ENCODE measurements at regions not wholly inside any gene's neighbourhood (a gene's known extent, or its start where the extent isn't known, plus 50 kb on each side); places are given as distances from the start of the nearest gene placed in this dataset.
A peak's percentile ranks its signal among the peaks of the same experiment; 100 is the strongest.
"Not testable (repeated sequence)": the region's sequence is repeated elsewhere in the genome, so short reads cannot be mapped to it uniquely, and the experiment has no call there.

DNA sequence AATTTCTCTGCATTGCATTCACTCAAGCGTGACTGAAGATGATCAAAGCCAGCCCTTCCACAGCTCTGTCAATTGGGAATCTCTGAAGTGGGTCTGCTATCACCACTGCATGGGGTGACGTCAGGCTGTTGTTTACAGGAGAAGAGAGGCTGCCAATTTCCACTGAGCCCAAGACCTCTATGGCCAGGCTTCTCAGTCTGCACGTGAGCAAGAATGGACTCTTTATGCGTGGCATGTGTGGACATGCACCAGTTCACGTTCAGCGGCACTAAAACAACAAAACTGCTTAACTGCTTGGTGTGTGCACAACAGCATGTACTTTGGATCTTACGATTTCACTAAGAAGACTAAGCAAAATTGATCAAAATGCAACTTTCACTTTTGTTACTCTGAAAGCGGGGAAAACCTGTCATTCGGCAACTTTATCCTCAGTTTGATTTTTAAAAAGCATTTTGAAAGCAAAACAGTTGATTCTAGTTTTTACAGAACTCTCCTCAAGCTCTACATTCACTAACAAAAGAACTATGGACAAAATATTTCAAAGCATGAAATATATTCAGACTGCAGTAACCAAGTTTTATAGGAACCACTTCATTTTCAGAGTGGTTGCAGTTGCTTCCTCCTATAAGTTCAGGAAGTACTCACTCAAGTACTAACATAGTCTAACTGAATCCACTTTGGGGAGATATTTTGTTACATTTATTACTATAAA lies 77.0 kb upstream of the SERTAD2 start:
- no peaks in the 10 kb centered on the region for H3K27me3 Mint-ChIP-seq (ENCODE audit: low read depth)
- H3K4me3 Mint-ChIP-seq: peak overlapping the region; percentile 74
- H3K4me1 Mint-ChIP-seq (ENCODE audit: low read depth): peaks cover 64% of the 10 kb centered on the region
- peak overlapping the region; percentile 95 for H3K27ac Mint-ChIP-seq
- H3K9me3 Mint-ChIP-seq: no peaks in the 10 kb centered on the region
- H3K36me3 Mint-ChIP-seq (ENCODE audit: low read depth): peaks cover 22% of the 10 kb centered on the region

DNA sequence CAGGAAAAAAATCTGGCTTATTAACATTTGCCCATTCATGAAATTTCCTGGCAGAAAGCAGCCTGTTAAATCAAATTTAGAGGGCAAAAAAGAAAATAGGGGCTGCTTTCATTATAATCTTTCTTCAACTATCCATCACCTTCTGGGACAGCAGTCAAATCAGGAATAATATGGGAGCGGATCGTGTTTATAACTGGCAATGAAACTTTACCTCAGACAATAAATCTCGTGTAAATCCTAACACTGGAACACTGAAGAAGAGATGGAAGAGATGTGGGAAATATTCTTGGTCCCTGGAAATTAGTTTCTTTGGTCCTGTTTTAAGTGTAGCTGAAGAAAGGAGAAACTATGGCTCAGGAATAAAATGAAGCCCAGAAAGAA lies 77.5 kb upstream of the SERTAD2 start:
- Mint-ChIP-seq H3K9me3 (no peaks in the 10 kb centered on the region), H3K27ac (peak overlapping the region; percentile 95), H3K27me3 (ENCODE audit: low read depth) (no peaks in the 10 kb centered on the region), H3K4me1 (ENCODE audit: low read depth) (peaks cover 62% of the 10 kb centered on the region), H3K36me3 (ENCODE audit: low read depth) (peaks cover 22% of the 10 kb centered on the region), H3K4me3 (peak overlapping the region; percentile 74)

DNA sequence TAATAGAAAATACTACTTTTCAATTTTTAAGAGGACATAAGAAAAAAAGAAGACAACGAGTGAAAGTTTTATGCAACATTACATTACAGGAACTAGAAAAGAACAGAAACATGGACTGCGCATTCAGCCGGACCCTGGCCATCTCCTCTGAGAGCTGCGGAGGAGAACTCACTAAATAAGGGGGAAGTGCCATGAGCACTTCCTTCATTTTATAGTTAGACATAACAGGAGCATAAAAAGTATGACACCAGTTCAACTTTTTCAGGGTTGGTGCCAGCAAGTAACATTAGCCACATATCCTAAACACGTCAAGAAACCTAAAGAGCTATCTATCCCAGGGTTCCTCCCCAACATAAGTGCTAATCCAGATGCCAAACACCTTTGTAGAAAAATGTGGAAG lies 78.0 kb upstream of the SERTAD2 start:
- H3K4me3 Mint-ChIP-seq: no peak overlapping the region
- peaks cover 60% of the 10 kb centered on the region for H3K4me1 Mint-ChIP-seq (ENCODE audit: low read depth)
- peak overlapping the region; percentile 95 for H3K27ac Mint-ChIP-seq
- no peaks in the 10 kb centered on the region for H3K27me3 Mint-ChIP-seq (ENCODE audit: low read depth)
- peaks cover 22% of the 10 kb centered on the region for H3K36me3 Mint-ChIP-seq (ENCODE audit: low read depth)
- H3K9me3 Mint-ChIP-seq: no peaks in the 10 kb centered on the region

DNA sequence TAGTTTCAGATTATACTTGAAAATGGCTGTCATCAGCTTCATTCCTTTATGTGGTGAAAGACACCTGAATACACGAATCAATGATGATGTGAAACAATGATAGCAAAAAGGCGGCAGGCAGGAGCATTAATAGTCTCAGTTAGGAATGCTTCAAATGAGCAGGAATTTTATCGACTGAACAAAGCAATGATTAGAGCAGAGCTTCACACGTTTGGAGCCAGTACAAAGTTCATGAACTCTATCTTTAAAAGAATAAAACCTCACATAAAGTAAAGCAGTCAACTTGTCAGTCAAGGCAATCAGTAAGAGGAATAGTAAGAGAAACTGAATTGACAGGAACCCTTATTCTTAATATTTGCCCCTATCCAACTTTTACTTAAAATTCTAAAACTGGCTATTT lies 78.4 kb upstream of the SERTAD2 start:
- no peaks in the 10 kb centered on the region for H3K9me3 Mint-ChIP-seq
- no peaks in the 10 kb centered on the region for H3K27me3 Mint-ChIP-seq (ENCODE audit: low read depth)
- no peak overlapping the region for H3K4me3 Mint-ChIP-seq
- no peak overlapping the region for H3K27ac Mint-ChIP-seq
- H3K36me3 Mint-ChIP-seq (ENCODE audit: low read depth): peaks cover 22% of the 10 kb centered on the region
- peaks cover 60% of the 10 kb centered on the region for H3K4me1 Mint-ChIP-seq (ENCODE audit: low read depth)

DNA sequence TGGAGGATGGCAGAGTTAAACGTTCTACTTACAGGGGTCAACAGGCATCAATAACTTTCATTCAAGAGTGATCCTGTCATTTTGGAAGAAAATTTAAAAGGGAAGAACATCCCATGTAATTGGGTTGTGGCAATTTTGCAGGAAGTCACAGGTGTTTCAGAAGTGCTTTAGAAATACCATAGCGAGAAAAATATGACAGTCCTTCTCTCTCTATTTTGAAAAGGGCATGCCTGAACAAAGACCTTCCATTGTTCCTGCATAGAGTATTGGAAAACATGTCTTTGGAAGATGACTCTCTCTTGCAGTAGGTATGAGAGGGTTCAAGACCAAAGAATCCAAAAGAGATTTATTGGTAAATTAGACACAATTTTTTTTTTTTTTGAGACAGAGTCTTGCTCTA lies 81.8 kb upstream of the SERTAD2 start:
- no peaks in the 10 kb centered on the region for H3K27me3 Mint-ChIP-seq (ENCODE audit: low read depth)
- H3K9me3 Mint-ChIP-seq: no peaks in the 10 kb centered on the region
- no peak overlapping the region for H3K4me3 Mint-ChIP-seq
- H3K27ac Mint-ChIP-seq: peak overlapping the region; percentile 57
- H3K36me3 Mint-ChIP-seq (ENCODE audit: low read depth): peaks cover 21% of the 10 kb centered on the region
- H3K4me1 Mint-ChIP-seq (ENCODE audit: low read depth): peaks cover 51% of the 10 kb centered on the region

DNA sequence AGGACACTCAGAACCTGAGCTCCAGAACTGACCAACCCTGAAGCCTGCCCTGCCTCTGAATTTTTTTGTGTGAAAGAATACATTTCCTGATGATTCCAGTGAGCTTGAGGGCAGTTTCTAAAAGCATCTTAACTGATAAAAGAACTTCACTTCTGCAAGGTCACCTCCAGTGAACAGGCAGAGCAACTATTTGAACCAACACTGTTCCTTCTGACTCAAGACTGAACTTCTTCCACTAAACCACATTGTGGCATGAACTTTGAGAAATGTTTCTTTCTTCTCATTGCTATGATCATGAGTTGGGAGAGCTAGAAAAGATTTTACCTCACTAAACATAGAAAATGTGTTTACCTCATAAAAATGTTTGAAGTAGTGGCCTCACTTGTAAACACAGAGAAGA lies 83.8 kb upstream of the SERTAD2 start:
- Mint-ChIP-seq H3K9me3 (no peaks in the 10 kb centered on the region), H3K36me3 (ENCODE audit: low read depth) (peaks cover 19% of the 10 kb centered on the region), H3K27ac (peak overlapping the region; percentile 72), H3K4me3 (peak overlapping the region; percentile 46), H3K4me1 (ENCODE audit: low read depth) (peaks cover 39% of the 10 kb centered on the region), H3K27me3 (ENCODE audit: low read depth) (no peaks in the 10 kb centered on the region)

DNA sequence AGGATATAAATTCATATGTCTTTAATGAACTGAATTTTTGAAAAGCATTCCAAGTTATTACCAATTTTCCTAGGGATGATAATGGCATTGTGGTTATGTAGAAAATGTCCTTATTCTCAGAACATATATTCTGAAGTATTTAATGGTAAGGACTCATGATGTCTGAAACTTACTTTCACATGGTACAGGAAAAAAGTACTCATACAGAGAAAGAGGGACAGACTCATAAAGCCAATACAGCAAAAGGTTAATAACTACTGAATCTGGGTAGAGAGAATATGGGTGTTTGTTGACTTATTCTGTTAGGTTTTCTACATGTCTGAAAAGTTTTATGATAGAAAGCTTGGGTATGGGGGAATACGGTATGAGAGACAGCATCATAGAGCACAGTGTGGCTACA lies 84.3 kb upstream of the SERTAD2 start:
- Mint-ChIP-seq H3K4me3 (peak overlapping the region; percentile 18), H3K4me1 (ENCODE audit: low read depth) (peaks cover 39% of the 10 kb centered on the region), H3K36me3 (ENCODE audit: low read depth) (peaks cover 19% of the 10 kb centered on the region), H3K27ac (peak overlapping the region; percentile 72), H3K9me3 (no peaks in the 10 kb centered on the region), H3K27me3 (ENCODE audit: low read depth) (no peaks in the 10 kb centered on the region)

DNA sequence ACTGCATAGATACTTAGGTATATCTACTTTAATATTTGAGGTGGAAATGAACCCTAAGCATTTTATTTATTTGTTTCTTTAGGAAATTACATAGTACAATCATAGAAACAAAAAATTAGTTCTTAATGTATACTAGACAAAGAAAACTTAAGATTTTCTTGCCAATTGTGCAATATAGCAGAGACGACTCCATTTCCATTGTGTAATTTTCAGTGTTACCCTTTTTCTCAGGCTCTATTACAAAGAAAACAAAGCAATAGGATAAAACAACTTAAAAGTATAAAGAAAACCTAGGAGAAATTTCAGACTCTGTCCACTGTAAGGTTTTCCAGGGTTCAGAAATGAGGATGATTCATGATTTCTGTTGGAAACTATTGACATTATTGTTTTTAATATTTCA lies 89.0 kb upstream of the SERTAD2 start:
- Mint-ChIP-seq H3K9me3 (no peaks in the 10 kb centered on the region), H3K4me1 (ENCODE audit: low read depth) (peaks cover 16% of the 10 kb centered on the region), H3K36me3 (ENCODE audit: low read depth) (no peaks in the 10 kb centered on the region), H3K27ac (no peak overlapping the region), H3K4me3 (no peak overlapping the region), H3K27me3 (ENCODE audit: low read depth) (no peaks in the 10 kb centered on the region)

DNA sequence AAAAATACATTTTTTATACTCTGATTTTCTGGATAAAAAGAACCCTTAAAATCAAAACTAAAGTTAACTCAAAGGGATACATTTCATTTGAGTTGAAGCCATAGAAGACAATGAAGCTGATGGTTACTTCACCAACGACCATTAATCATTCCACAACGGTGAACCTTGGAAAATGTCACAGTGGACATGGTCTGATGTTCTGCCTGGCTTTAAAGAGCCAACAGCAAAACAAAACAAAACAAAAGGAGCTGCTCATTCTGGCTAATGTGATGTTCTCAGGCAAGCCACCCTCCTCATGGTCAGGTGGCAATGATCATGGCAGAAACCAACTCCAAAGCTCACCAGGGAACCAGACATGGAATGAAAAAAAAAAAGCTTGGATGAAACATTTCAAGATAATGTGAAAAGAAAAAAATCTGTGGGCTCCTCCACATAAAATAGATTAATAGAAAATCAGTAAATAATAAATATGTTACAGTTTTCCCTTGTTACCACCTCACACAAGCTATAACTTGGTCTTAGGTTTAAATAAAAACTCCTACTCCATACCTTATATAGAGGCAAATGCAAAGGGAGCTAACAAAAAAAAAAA lies 90.1 kb upstream of the SERTAD2 start:
- Mint-ChIP-seq H3K27me3 (ENCODE audit: low read depth) (no peaks in the 10 kb centered on the region), H3K4me1 (ENCODE audit: low read depth) (peaks cover 15% of the 10 kb centered on the region), H3K4me3 (no peak overlapping the region), H3K36me3 (ENCODE audit: low read depth) (no peaks in the 10 kb centered on the region), H3K9me3 (no peaks in the 10 kb centered on the region), H3K27ac (no peak overlapping the region)

DNA sequence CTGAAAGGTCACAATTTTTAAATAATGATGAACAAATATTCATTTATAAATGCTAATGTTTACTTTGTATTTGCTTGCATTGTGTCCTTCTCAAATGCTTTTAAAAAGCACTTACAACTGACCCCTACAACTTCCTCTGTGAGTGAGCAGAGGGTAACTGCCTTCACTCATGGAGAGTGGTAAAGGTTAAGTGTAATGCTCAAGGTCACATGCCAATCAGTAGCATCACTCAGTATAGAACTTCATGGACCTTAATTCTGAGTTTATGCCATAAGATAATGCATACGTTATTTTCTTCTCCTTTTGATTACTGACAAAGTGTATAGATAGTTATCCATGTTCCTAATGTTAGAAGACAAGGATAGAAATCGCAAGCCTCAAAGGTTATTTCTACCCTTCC lies 91.8 kb upstream of the SERTAD2 start:
- Mint-ChIP-seq H3K4me3 (no peak overlapping the region), H3K4me1 (ENCODE audit: low read depth) (peaks cover 21% of the 10 kb centered on the region), H3K27me3 (ENCODE audit: low read depth) (no peaks in the 10 kb centered on the region), H3K36me3 (ENCODE audit: low read depth) (no peaks in the 10 kb centered on the region), H3K27ac (no peak overlapping the region), H3K9me3 (no peaks in the 10 kb centered on the region)

DNA sequence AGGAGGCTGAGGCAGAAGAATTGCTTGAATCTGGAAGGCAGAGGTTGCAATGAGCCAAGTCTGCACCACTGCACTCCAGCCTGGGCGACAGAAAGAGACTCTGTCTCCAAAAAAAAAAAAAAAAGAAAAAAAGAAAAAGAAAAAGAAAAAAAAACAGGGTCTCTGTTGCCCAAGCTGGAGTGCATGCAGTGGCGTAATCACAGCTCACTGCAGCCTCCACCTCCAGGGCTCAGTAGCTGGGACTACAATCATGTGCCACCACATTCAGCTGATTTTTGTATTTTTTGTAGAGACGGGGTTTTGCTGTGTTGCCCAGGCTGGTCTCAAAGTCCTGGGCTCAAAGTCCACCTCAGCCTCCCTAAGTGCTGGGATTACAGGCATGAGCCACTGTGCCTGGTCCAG lies 94.0 kb upstream of the SERTAD2 start:
- H3K4me1 Mint-ChIP-seq (ENCODE audit: low read depth): peaks cover 24% of the 10 kb centered on the region
- H3K4me3 Mint-ChIP-seq; H3K9me3 Mint-ChIP-seq; H3K27ac Mint-ChIP-seq; H3K36me3 Mint-ChIP-seq (ENCODE audit: low read depth); H3K27me3 Mint-ChIP-seq (ENCODE audit: low read depth): not testable (repeated sequence)

DNA sequence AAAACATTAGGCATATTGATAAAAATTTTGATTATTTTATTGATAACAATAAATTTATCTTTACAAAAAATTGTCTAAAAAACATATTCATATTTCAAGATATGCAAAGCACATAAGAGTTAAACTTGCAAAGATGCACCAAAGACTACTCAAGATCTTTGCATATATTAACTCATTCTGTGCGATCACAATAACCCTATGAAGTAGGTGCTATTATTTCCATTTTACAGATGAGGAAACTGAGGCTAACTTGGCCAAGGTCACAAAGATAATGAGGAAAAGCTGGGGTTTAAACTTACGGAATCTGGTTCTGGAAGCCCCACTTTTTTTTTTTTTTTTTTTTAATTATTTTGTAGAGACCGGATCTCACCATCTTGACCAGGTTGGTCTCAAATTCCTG lies 94.4 kb upstream of the SERTAD2 start:
- Mint-ChIP-seq H3K36me3 (ENCODE audit: low read depth) (no peaks in the 10 kb centered on the region), H3K4me3 (peak overlapping the region; percentile 99), H3K27me3 (ENCODE audit: low read depth) (no peaks in the 10 kb centered on the region), H3K9me3 (no peaks in the 10 kb centered on the region), H3K4me1 (ENCODE audit: low read depth) (peaks cover 24% of the 10 kb centered on the region), H3K27ac (no peak overlapping the region)

DNA sequence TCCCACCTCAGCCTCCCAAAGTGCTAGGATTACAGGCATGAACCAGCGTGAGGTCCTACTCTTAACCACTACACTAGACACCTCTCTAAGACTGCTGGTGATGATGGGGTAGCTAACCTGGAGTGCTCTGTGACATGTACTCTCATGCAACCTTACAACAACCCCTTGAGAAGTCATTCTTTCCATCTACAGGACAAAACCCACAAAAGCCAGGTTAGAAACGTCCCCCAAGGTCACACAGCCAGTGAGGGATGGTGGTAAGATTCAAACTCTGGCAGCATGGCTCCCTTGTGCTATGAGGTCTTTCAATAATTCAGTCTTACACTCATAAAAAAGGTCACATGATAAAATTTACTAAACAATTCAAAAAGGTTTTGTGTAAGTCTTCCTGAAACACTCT lies 94.8 kb upstream of the SERTAD2 start:
- Mint-ChIP-seq H3K27me3 (ENCODE audit: low read depth) (no peaks in the 10 kb centered on the region), H3K9me3 (no peaks in the 10 kb centered on the region), H3K27ac (peak overlapping the region; percentile 73), H3K4me3 (peak overlapping the region; percentile 99), H3K36me3 (ENCODE audit: low read depth) (no peaks in the 10 kb centered on the region), H3K4me1 (ENCODE audit: low read depth) (peaks cover 24% of the 10 kb centered on the region)

DNA sequence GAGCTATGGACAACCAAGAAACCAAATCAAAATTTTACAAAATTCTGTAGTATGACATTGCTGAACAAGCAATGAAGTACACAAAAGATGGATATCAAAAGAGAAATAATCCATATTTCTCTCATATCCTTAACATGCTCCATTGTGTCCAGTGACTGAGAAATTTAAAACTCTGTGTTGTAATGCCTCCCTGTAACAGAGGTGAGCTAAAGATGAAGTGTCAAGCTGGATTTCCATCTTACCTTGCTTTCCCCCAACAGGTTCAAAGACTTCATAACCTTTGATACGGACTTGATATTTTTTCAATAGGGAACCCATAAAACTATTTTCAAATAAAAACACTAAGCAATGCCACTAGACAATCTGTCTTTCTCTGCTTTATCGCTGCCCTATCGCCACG lies 95.7 kb upstream of the SERTAD2 start:
- H3K27ac Mint-ChIP-seq: peak overlapping the region; percentile 97
- no peaks in the 10 kb centered on the region for H3K27me3 Mint-ChIP-seq (ENCODE audit: low read depth)
- H3K4me1 Mint-ChIP-seq (ENCODE audit: low read depth): peaks cover 22% of the 10 kb centered on the region
- H3K4me3 Mint-ChIP-seq: peak overlapping the region; percentile 99
- H3K9me3 Mint-ChIP-seq: no peaks in the 10 kb centered on the region
- no peaks in the 10 kb centered on the region for H3K36me3 Mint-ChIP-seq (ENCODE audit: low read depth)

DNA sequence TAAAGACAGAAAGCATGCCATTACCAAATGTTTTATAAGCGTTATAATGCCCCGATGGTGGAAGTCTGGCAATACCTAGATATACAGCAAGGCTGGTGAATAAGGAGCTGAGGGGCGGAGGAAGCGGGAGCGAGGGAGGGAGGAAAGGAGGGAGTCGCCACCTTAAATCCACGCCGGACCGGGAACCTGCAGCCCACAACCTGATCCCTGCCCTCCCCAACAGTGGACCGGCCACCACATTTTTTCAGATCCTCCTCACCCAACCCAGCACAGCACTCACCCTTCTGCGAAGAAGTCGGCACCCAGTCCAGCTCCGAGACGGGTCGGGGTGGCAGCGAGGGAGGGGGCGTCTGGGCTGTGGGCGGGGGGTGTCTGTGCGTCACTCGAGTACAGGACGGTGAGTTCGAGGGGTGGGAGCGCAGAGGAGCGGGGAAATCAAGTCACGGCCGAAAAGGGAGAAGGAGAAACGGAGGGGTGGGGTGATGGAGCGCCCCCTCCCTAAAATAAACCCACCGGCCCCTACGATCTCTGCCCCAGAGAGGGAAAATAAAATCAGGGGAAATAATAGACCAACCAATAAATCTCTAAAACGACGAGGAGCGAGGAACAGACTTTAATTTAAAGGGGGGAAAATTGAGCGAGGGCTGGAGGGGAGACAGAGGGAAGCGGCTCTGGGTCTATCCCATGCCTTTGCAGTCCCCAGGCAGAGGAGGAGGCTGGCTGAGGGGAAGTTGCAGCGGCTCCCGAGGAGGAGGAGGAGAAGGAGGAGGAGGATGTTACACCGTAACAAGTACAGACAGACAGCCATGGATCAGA lies 96.5 kb upstream of the SERTAD2 start:
- H3K4me1 Mint-ChIP-seq (ENCODE audit: low read depth): peaks cover 22% of the 10 kb centered on the region
- H3K27ac Mint-ChIP-seq: peak overlapping the region; percentile 97
- no peaks in the 10 kb centered on the region for H3K36me3 Mint-ChIP-seq (ENCODE audit: low read depth)
- no peaks in the 10 kb centered on the region for H3K9me3 Mint-ChIP-seq
- peak overlapping the region; percentile 99 for H3K4me3 Mint-ChIP-seq
- H3K27me3 Mint-ChIP-seq (ENCODE audit: low read depth): no peaks in the 10 kb centered on the region

All from T-helper 1 cell treated with Interleukin-12 subunit alpha and Interleukin-12 subunit beta and Interleukin-4 antibody, amounts not matched to agents 30 μg/mL and 1 μg/mL, for 36 hours (primary cell).